ENCODE measurements at regions not wholly inside any gene's neighbourhood (a gene's known extent, or its start where the extent isn't known, plus 50 kb on each side); places are given as distances from the start of the nearest gene placed in this dataset.
"Not testable (repeated sequence)": the region's sequence is repeated elsewhere in the genome, so short reads cannot be mapped to it uniquely, and the experiment has no call there.

- in situ Hi-C loops (cut with HindIII; ENCODE audit: low sequenced_read_pairs) = no loop called here
- TF ChIP-seq CTCF (IDR thresholded peaks at IDR 0.05; ENCODE audit: low read depth, low read length, missing control alignments) = no peak
Observed at GRCh38 chr12:72746048-72746447, 473.9 kb downstream of the TRHDE start.

GRCh38 chr12:72747111-72747849, 475.1 kb downstream of the TRHDE start:
- in situ Hi-C loops (cut with HindIII; ENCODE audit: low sequenced_read_pairs) = no loop called here
- no peak for TF ChIP-seq CTCF (IDR thresholded peaks at IDR 0.05; ENCODE audit: low read depth, low read length, missing control alignments)
- no peak overlapping the region for H3K4me3 ChIP-seq (ENCODE audit: low read depth, low read length)
- DNase-seq (ENCODE audit: low read depth) = no peak

More at GRCh38 chr12:72746048-72746447, 473.9 kb downstream of the TRHDE start:
- no peak overlapping the region for H3K4me3 ChIP-seq (ENCODE audit: low read depth, low read length)
- DNase-seq (ENCODE audit: low read depth) = no peak

- no peak for DNase-seq (ENCODE audit: low read depth)
- in situ Hi-C loops (cut with HindIII; ENCODE audit: low sequenced_read_pairs) = no loop called here
- TF ChIP-seq CTCF (IDR thresholded peaks at IDR 0.05; ENCODE audit: low read depth, low read length, missing control alignments) = no peak
- no peak overlapping the region for H3K4me3 ChIP-seq (ENCODE audit: low read depth, low read length)
Observed at GRCh38 chr12:72748971-72749370, 476.8 kb downstream of the TRHDE start.

- in situ Hi-C loops (cut with HindIII; ENCODE audit: low sequenced_read_pairs) = no loop called here
- TF ChIP-seq CTCF (IDR thresholded peaks at IDR 0.05; ENCODE audit: low read depth, low read length, missing control alignments) = no peak
- DNase-seq (ENCODE audit: low read depth) = no peak
Observed at GRCh38 chr12:72753571-72753970, 481.4 kb downstream of the TRHDE start.

GRCh38 chr12:72754026-72754425, 481.9 kb downstream of the TRHDE start:
- H3K4me3 ChIP-seq (ENCODE audit: low read depth, low read length); in situ Hi-C loops (cut with HindIII; ENCODE audit: low sequenced_read_pairs); DNase-seq (ENCODE audit: low read depth): not testable (repeated sequence)

More at GRCh38 chr12:72753571-72753970, 481.4 kb downstream of the TRHDE start:
- H3K4me3 ChIP-seq (ENCODE audit: low read depth, low read length) = no peak overlapping the region

GRCh38 chr12:72766517-72766916, 494.3 kb downstream of the TRHDE start:
- H3K4me3 ChIP-seq (ENCODE audit: low read depth, low read length) = no peak overlapping the region
- no peak for DNase-seq (ENCODE audit: low read depth)
- in situ Hi-C loops (cut with HindIII; ENCODE audit: low sequenced_read_pairs) = no loop called here
- TF ChIP-seq CTCF (IDR thresholded peaks at IDR 0.05; ENCODE audit: low read depth, low read length, missing control alignments) = no peak

GRCh38 chr12:72774023-72774422, 501.9 kb downstream of the TRHDE start:
- in situ Hi-C loops (cut with HindIII; ENCODE audit: low sequenced_read_pairs) = no loop called here
- no peak for TF ChIP-seq CTCF (IDR thresholded peaks at IDR 0.05; ENCODE audit: low read depth, low read length, missing control alignments)
- H3K4me3 ChIP-seq (ENCODE audit: low read depth, low read length) = no peak overlapping the region
- DNase-seq (ENCODE audit: low read depth) = no peak
